HG02884 (cell line): ENCODE measurements at regions not wholly inside any gene's neighbourhood (a gene's known extent, or its start where the extent isn't known, plus 50 kb on each side); places are given as distances from the start of the nearest gene placed in this dataset.
"Not testable (repeated sequence)": the region's sequence is repeated elsewhere in the genome, so short reads cannot be mapped to it uniquely, and the experiment has no call there.

Experiments used
- ATAC-seq: cut with Tn5 transposase; IDR thresholded peaks from one replicate; pipeline ENCODE4 v1.9.1; 2021; ENCODE audit warnings: mild to moderate bottlenecking, moderate library complexity; ENCODE audit not compliant: unreplicated experiment

GRCh38 chr3:127443581-127444375, 146.8 kb downstream of the TPRA1 start:
- no peak for ATAC-seq

GRCh38 chr3:127442506-127442905, 148.0 kb downstream of the TPRA1 start:
- no peak for ATAC-seq

- ATAC-seq, result no peak
Observed at GRCh38 chr3:127441764-127442163, 148.8 kb downstream of the TPRA1 start.

- ATAC-seq, result no peak
Observed at GRCh38 chr3:127440384-127440783, 150.1 kb downstream of the TPRA1 start.

- ATAC-seq, result no peak
Observed at GRCh38 chr3:127439621-127440020, 150.9 kb downstream of the TPRA1 start.

- ATAC-seq, result no peak
Observed at GRCh38 chr3:127438951-127439350, 151.1 kb upstream of the PRR20G start.

GRCh38 chr3:127438371-127438770, 150.5 kb upstream of the PRR20G start:
- no peak for ATAC-seq

- not testable (repeated sequence) for ATAC-seq
Observed at GRCh38 chr3:127435299-127435698, 147.5 kb upstream of the PRR20G start.

GRCh38 chr3:127431066-127431465, 143.2 kb upstream of the PRR20G start:
- no peak for ATAC-seq

GRCh38 chr3:127428344-127428997, 140.6 kb upstream of the PRR20G start:
- no peak for ATAC-seq

- no peak for ATAC-seq
Observed at GRCh38 chr3:127427666-127428065, 139.8 kb upstream of the PRR20G start.

- no peak for ATAC-seq
Observed at GRCh38 chr3:127427156-127427555, 139.3 kb upstream of the PRR20G start.

- ATAC-seq, result no peak
Observed at GRCh38 chr3:127426444-127427153, 138.8 kb upstream of the PRR20G start.

GRCh38 chr3:127425505-127426443, 137.9 kb upstream of the PRR20G start:
- ATAC-seq, result no peak

GRCh38 chr3:127424766-127425504, 137.1 kb upstream of the PRR20G start:
- no peak for ATAC-seq

- ATAC-seq, result no peak
Observed at GRCh38 chr3:127423856-127424765, 136.3 kb upstream of the PRR20G start.

GRCh38 chr3:127422663-127423375, 135.0 kb upstream of the PRR20G start:
- no peak for ATAC-seq

GRCh38 chr3:127421943-127422662, 134.3 kb upstream of the PRR20G start:
- no peak for ATAC-seq
